Upper lobe of left lung (tissue), 4 donors: ENCODE measurements at regions not wholly inside any gene's neighbourhood (a gene's known extent, or its start where the extent isn't known, plus 50 kb on each side); places are given as distances from the start of the nearest gene placed in this dataset.

Source experiments
- EP300 ChIP-seq, 4 donors: sonication (generic); formaldehyde crosslinking; IDR thresholded peaks; one replicate each; pipeline ENCODE4 v1.5.1; 2017; ENCODE audit warnings: antibody characterized with exemption in 4 of 4, control low read depth in 2 of 4
- POLR2AphosphoS5 ChIP-seq, 2 donors: sonication (generic); formaldehyde crosslinking; IDR thresholded peaks; one replicate each; pipeline ENCODE4 v1.5.1; 2017; ENCODE audit warnings: antibody characterized with exemption in 2 of 2
- TF ChIP-seq, protein P1 (sequence below), 6 experiments: fragments of 450-650 bp in 4 of 6; fragments of 200-600 bp in 2 of 6; sonication (generic) in 2 of 6; IDR thresholded peaks; one replicate each; pipeline ENCODE4 v1.5.1; 2016 to 2019; ENCODE audit warnings: antibody characterized with exemption in 6 of 6

DNA sequence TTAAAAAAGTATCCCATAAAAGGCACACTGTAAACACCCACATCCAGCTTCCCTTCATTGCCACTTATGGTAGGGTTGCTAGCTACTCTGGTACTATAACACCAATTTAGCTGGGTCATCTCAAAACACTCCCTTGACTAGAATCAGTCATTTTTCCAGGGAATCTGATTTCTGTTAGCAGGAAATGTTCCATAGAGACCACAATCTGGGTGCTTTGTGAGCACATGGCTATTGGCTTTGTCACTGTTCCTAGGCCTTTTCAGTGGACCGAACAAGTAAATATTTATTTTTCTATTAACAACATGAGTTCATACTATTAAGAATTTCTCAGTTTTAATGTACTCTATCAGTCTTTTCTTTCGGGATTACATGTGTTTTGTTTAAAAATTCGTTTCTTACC is 404.7 kb upstream of the GNPDA2 start:
- TF ChIP-seq, protein P1, sequence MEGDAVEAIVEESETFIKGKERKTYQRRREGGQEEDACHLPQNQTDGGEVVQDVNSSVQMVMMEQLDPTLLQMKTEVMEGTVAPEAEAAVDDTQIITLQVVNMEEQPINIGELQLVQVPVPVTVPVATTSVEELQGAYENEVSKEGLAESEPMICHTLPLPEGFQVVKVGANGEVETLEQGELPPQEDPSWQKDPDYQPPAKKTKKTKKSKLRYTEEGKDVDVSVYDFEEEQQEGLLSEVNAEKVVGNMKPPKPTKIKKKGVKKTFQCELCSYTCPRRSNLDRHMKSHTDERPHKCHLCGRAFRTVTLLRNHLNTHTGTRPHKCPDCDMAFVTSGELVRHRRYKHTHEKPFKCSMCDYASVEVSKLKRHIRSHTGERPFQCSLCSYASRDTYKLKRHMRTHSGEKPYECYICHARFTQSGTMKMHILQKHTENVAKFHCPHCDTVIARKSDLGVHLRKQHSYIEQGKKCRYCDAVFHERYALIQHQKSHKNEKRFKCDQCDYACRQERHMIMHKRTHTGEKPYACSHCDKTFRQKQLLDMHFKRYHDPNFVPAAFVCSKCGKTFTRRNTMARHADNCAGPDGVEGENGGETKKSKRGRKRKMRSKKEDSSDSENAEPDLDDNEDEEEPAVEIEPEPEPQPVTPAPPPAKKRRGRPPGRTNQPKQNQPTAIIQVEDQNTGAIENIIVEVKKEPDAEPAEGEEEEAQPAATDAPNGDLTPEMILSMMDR (IDR thresholded peaks at IDR 0.05), result no peak
- TF ChIP-seq EP300 (IDR thresholded peaks at IDR 0.05) (no peak), POLR2AphosphoS5 (IDR thresholded peaks at IDR 0.05) (no peak)
